DOHH2 (cell line): ENCODE measurements at regions not wholly inside any gene's neighbourhood (a gene's known extent, or its start where the extent isn't known, plus 50 kb on each side); places are given as distances from the start of the nearest gene placed in this dataset.

Source experiments
- CTCF ChIP-seq: fragments of 200-600 bp; sonication (generic); IDR thresholded peaks from one replicate; pipeline ENCODE4 v1.5.1; 2014; ENCODE audit warnings: antibody characterized with exemption, mild to moderate bottlenecking, low read depth, low read length; ENCODE audit not compliant: poor library complexity, severe bottlenecking
- EZH2phosphoT487 ChIP-seq: fragments of 200-600 bp; sonication (generic); IDR thresholded peaks from 2 replicates; pipeline ENCODE4 v1.6.1; 2017; ENCODE audit warnings: borderline replicate concordance, mild to moderate bottlenecking, antibody characterized with exemption, low read length, moderate library complexity, mixed read lengths

- no peak for TF ChIP-seq CTCF
- no peak for TF ChIP-seq EZH2phosphoT487
These were observed 694.4 kb upstream of the SLITRK5 start for GRCh38 chr13:86976521-86977324.
